ENCODE measurements at regions not wholly inside any gene's neighbourhood (a gene's known extent, or its start where the extent isn't known, plus 50 kb on each side); places are given as distances from the start of the nearest gene placed in this dataset.
"Not testable (repeated sequence)": the region's sequence is repeated elsewhere in the genome, so short reads cannot be mapped to it uniquely, and the experiment has no call there.

- no peak for DNase-seq (ENCODE audit: low spot score)
Measured at GRCh38 chr9:713091-713490, 128.4 kb upstream of the DMRT1 start.

DNA sequence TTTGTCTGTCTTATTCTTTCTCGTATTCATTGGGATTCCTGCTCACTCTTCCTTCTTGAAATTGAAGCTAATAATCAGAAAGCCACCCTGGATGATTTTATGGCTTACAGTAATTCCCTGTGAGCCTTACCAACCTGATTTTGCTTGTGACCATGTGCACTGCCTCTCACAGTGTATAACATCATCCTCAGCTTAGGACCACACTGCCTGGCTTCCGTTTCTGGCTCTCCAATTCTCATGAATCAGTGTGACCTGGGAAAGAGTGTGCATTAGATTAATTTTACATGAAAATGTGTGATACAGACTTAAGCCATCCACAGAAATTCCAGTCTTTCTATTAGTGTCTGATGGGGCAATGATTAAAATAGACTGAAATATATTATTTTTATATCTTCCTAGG, 126.8 kb upstream of the DMRT1 start:
- no peak for DNase-seq (ENCODE audit: low spot score)

DNA sequence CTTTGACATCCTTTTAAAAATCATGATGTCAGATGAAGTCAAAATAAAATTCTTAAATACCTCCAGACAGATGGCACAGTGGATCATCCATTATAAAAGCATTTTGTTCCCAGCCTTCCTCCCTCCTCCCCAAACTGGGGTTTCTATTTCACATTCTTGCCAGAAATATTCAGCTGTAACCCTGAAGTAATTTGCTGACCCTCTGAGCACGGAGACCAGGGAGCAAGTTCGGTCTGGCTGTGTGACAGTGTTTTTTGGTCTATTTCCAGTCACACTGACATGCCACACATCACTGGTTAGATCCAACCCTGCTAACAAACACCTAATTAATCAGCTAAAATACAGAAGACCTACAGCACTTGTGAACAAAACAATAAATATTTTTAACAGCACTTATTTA, 126.2 kb upstream of the DMRT1 start:
- DNase-seq (ENCODE audit: low spot score) = no peak

GRCh38 chr9:715743-716400, 125.6 kb upstream of the DMRT1 start:
- DNase-seq (ENCODE audit: low spot score) = no peak

GRCh38 chr9:717722-718121, 123.8 kb upstream of the DMRT1 start:
- DNase-seq (ENCODE audit: low spot score) = no peak

DNA sequence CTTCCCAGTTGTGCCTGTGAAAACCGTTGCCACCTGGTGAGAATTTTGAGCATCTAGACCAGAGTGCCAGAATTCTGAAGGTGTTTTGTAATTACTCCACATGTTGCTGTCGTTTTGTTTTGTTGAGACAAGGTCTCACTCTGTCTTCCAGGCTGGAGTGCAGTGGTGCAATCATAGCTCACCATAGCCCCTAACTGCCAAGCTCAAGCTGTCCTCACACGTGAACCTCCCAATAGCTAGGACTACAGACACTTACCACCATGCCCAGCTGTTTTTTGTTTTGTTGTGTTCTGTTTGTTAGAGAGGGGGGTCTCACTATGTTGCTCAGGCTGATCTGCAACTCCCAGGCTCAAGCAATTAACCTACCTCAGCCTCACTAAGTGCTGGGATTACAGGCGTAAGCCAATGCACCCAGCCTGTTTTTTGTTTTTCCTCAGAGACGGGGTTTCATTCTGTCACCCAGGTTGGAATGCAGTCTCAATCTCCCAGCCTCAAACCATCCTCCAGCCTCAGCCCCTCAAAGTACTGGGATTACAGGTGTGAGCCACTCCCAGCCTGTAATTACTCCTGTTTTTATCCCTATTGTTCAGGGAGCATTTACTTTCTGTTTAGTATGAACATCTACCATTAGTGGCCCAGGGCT, 121.1 kb upstream of the DMRT1 start:
- DNase-seq (ENCODE audit: low spot score) = no peak

DNA sequence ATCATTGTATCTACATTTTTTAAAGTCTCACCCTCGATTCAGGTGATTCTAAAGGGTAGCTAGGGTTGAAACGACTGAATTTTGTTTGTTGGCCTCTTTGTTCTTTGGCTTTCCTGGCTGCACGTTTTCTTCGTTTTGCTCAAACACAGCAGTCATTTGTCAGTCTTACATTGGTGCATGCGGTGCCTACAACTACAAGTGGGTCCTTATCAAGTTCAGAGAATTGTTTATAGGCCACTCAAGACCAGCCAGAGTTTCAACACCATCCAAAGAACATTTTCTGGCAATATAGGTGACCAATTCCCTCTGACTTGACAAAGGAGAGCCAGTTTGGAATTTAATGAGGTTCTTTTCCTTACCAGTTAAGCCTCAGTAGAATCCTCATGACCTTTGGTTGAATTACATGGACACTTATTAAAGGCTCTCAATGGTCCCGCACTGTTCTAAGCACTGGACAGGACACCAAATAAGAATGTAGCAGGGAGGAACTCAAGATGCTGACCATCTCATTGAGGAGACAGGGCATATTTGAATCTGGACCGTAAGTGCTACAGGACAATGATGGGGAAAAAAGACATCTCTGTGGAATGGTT, 119.0 kb upstream of the DMRT1 start:
- DNase-seq (ENCODE audit: low spot score) = no peak

GRCh38 chr9:724461-724860, 117.0 kb upstream of the DMRT1 start:
- not testable (repeated sequence) for DNase-seq (ENCODE audit: low spot score)

DNA sequence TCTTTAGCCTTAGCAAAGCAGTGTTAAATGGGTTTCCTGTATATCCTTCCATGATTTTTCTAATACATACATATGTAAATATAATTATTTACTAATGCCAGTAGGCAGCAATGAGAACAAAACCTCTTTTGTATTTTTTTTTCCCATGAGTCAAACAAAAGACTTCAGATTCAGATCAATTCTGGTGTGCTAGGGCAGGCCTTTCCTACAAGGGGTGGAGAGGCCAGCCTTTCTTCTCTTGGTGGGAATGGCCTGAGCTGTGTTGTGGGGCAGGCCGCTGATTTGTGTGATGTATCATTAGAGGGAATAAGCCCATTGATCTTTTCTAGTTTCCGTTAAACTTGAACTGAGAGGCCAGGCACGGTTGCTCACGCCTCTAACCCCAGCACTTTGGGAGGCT, 115.5 kb upstream of the DMRT1 start:
- no peak for DNase-seq (ENCODE audit: low spot score)

DNA sequence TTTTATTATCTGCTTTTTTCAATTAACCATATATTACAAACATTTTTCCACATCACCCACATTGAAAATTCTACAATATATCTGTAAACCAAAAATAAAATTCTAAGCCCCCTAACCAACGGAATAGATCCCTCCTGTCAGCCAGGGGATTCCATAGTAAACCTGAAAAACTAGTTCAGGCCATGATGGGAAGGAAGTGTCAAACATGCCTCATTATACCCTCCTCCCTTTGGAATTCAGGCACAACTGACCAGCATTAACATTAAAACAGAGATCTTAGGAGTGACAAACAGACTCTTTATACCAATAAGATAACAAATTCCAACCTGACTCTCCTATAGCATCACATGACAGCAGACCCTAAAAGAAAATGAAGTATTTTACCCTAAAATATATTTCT, 113.7 kb upstream of the DMRT1 start:
- DNase-seq (ENCODE audit: low spot score) = no peak

DNA sequence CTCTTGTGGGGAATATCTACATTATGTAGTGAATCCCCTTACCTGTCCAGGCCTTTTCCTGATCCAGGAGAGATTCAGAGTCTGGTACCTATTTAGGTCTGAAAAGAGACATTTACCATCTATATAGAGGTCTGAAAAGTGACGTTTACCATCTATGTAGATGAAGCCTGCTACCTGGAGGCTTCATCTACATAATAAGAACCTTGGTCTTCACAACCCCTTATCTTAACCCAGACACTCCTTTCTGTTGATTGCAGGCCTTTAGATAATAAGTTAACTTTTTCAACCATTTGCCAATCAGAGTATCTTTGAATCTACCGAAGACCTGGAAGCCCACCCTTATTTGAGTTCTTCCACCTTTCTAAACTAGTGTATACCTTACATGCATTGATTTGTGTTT, 113.0 kb upstream of the DMRT1 start:
- DNase-seq (ENCODE audit: low spot score) = no peak

DNA sequence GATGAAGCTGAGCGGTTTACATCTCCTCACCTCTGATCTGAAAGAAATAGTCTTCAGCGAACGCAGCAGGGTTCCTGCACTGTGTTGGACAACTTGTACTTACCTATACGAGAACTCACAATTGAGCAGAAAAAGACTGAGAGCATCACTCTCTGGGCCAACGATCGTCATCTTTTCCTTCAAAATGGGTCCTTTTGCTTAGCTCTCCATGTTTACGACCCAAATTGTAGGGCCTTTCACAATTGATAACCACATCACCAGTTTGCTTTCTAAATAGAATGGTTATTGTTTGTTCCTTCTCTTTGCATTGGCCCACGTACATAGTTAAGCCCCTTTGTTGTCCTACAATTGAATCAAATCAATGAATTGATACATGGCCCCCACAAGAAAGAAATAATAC, 110.0 kb upstream of the DMRT1 start:
- no peak for DNase-seq (ENCODE audit: low spot score)

- DNase-seq (ENCODE audit: low spot score) = peak; percentile 59
Measured at GRCh38 chr9:734831-735511, 106.5 kb upstream of the DMRT1 start.

GRCh38 chr9:737400-738120, 103.9 kb upstream of the DMRT1 start:
- no peak for DNase-seq (ENCODE audit: low spot score)

GRCh38 chr9:738209-738915, 103.1 kb upstream of the DMRT1 start:
- peak; percentile 92 for DNase-seq (ENCODE audit: low spot score)

DNA sequence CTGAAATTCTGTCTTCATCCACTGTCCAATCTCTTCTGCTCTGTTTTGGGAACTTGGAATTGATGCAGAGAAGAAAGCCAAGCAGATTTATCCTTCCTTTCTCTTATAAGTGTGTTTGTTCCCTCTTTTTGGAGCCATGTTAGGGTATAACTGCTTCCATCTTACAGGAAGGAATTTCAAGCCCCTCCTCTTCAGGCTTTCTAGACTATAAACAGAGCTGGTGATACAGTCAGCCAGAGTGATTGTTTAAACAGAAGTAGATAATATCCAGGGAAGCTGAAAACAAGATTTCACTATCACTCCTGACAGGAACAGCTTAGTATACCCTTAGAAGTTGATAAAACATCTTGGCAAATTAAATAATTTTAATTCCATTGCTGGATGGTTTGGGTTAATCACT, 102.1 kb upstream of the DMRT1 start:
- no peak for DNase-seq (ENCODE audit: low spot score)

GRCh38 chr9:740221-740620, 101.3 kb upstream of the DMRT1 start:
- DNase-seq (ENCODE audit: low spot score) = no peak

GRCh38 chr9:742104-742503, 99.4 kb upstream of the DMRT1 start:
- DNase-seq (ENCODE audit: low spot score) = no peak

DNA sequence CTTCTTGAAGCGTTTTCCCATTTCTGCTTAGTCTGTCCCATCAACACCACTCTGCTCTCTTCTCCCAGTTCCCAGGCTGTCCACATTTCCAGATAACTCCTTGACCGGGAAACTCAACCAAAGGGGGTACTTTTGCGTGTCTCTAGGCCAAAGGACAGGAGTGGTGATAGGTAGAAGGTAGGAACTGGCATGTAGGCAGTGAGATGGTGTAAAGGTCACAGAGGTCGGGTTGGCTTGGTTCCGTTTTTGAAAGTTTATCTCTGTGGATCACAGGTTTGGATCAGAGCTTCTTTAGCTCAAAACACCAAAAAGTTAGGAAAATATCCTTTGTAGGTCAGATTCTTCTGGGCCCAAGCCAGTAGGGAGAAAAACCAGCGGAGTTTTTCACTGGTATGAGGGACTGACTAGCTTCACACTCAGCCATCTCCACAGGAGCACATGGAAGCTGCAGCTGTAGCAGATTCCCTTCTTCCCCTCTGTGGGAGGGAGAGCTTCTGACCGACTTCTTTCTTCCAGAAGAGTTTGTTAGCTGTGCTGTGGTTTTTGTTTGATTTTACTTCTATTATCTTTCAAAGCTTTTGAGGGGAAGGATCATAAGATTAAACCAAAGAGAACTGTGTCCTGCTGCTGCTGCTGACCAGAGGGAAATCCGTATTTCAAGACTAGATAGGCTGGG, 98.4 kb upstream of the DMRT1 start:
- DNase-seq (ENCODE audit: low spot score) = no peak

DNA sequence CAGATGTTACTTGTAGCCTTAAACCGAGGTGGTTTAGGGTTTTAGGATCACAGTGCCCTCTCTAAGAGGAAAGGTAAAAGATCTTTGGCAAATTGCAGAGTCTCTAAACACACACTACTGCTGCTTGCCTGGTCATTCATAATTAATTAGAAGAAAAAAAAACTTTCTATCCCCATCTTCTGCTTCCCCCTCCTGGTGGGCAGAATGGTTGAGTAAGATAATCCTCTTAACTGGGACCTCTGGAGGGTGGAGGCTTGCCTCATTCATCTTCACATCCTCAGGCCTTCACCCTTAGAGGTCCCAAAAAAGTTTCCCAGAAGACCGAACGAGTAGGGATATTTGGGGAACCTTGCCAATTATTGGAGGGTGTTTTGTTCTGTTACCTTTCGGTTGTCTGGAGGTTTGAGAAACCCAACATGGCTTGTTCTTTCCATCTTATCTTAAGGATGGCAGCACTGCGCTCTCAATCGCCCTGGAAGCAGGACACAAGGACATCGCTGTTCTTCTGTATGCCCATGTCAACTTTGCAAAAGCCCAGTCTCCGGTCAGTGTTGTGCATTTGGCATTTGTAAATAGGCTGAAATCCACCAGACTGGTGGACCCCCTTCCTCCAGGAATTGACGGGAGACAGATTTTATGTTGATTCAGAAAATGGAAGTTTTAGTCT, 97.3 kb upstream of the DMRT1 start:
- no peak for DNase-seq (ENCODE audit: low spot score)
